H1 (cell line): ENCODE measurements at regions not wholly inside any gene's neighbourhood (a gene's known extent, or its start where the extent isn't known, plus 50 kb on each side); places are given as distances from the start of the nearest gene placed in this dataset.

Source experiments
- CHD1 ChIP-seq: IDR thresholded peaks from 2 replicates; pipeline ENCODE4 v1.6.1; 2012; ENCODE audit warnings: low read depth, low read length, improper control_type of control experiment
- CHD7 ChIP-seq: fragments of 300-600 bp; sonication (generic); IDR thresholded peaks from 2 replicates; pipeline ENCODE4 v1.7.1; 2012; ENCODE audit warnings: low read length, moderate library complexity, mild to moderate bottlenecking, inconsistent platforms; ENCODE audit not compliant: insufficient replicate concordance
- CTBP2 ChIP-seq: IDR thresholded peaks from 2 replicates; pipeline ENCODE4 v1.7.0; 2011; ENCODE audit warnings: borderline replicate concordance, mild to moderate bottlenecking, moderate library complexity, mixed read lengths, low read length; ENCODE audit not compliant: insufficient read depth, insufficient read length
- EZH2 ChIP-seq: fragments of 200-600 bp; sonication (generic); IDR thresholded peaks from 2 replicates; pipeline ENCODE4 v1.7.1; 2012; ENCODE audit warnings: low read depth, mild to moderate bottlenecking, moderate library complexity, low read length, inconsistent platforms; ENCODE audit not compliant: severe bottlenecking
- JUN ChIP-seq: IDR thresholded peaks from 2 replicates; pipeline ENCODE4 v1.6.1; 2011; ENCODE audit warnings: low read depth, mild to moderate bottlenecking, improper control_type of control experiment, low read length
- MAX ChIP-seq: IDR thresholded peaks from 2 replicates; pipeline ENCODE4 v1.6.1; 2012; ENCODE audit warnings: inconsistent platforms
- PHF8 ChIP-seq: fragments of 200-600 bp; sonication (generic); conservative IDR thresholded peaks from 2 replicates; pipeline ENCODE4 v1.7.1; 2012; ENCODE audit warnings: low read depth, mild to moderate bottlenecking, inconsistent platforms, low read length, moderate library complexity
- RBBP5 ChIP-seq: IDR thresholded peaks from 2 replicates; pipeline ENCODE4 v1.7.1; 2012; ENCODE audit warnings: low read depth, mild to moderate bottlenecking, inconsistent platforms, low read length, moderate library complexity, borderline replicate concordance
- SIN3A ChIP-seq, 2 experiments: IDR thresholded peaks in 1 of 2; conservative IDR thresholded peaks in 1 of 2; 2 replicates each; pipeline ENCODE4 v1.6.1; 2011 to 2012; ENCODE audit warnings: low read length in 2 of 2, improper control_type of control experiment in 1 of 2, low read depth in 1 of 2, mild to moderate bottlenecking in 1 of 2
- USF2 ChIP-seq: IDR thresholded peaks from 2 replicates; pipeline ENCODE4 v1.6.1; 2011; ENCODE audit warnings: low read length, improper control_type of control experiment

- TF ChIP-seq CHD7 (no peak), MAX (no peak), CTBP2 (no peak), USF2 (no peak), CHD1 (no peak), RBBP5 (no peak), JUN (no peak), PHF8 (no peak), SIN3A (conservative IDR thresholded peaks at IDR 0.05 in 1 of 2, IDR thresholded peaks at IDR 0.05 in 1 of 2; ENCODE audit: low read depth in 1 of 2, low read length in 2 of 2) (no peak), EZH2 (no peak)
These were observed 117.8 kb downstream of the C16orf95 start (continued) for GRCh38 chr16:87199379-87199778.
